Breast epithelium (tissue), 4 donors: ENCODE measurements at regions not wholly inside any gene's neighbourhood (a gene's known extent, or its start where the extent isn't known, plus 50 kb on each side); places are given as distances from the start of the nearest gene placed in this dataset.

Experiments
- DNase-seq, 2 donors: peaks; one replicate each; pipeline ENCODE4 v3.0.0-alpha.2; 2019; ENCODE audit warnings: low spot score in 2 of 2
- H3K27ac ChIP-seq, 2 donors: fragments of 200-600 bp; sonication (generic) in 1 of 2; one replicate each; pipeline ENCODE4 v1.5.1; 2016 to 2019; ENCODE audit warnings: mild to moderate bottlenecking in 1 of 2
- H3K27me3 ChIP-seq, 2 donors: fragments of 200-600 bp; sonication (generic) in 1 of 2; one replicate each; pipeline versions ENCODE4 v1.5.1 to v1.6.0; 2017 to 2019; ENCODE audit warnings: control low read depth in 1 of 2, mild to moderate bottlenecking in 1 of 2
- H3K36me3 ChIP-seq: fragments of 200-600 bp; one replicate; pipeline ENCODE4 v1.5.1; 2019
- H3K4me1 ChIP-seq, 2 donors: fragments of 200-600 bp; sonication (generic); one replicate each; pipeline ENCODE4 v1.5.1; 2016 to 2019; ENCODE audit warnings: control low read depth in 1 of 2
- H3K4me3 ChIP-seq, 3 donors: fragments of 200-600 bp; sonication (generic); 1 replicate in 2 of 3; 2 replicates in 1 of 3; pipeline ENCODE4 v1.5.1; 2016 to 2019; ENCODE audit warnings: mild to moderate bottlenecking in 3 of 3, moderate library complexity in 2 of 3
- H3K9me3 ChIP-seq, 2 donors: fragments of 200-600 bp; sonication (generic) in 1 of 2; one replicate each; pipeline ENCODE4 v1.5.1; 2016 to 2019; ENCODE audit warnings: control low read depth in 1 of 2
- POLR2A ChIP-seq: fragments of 450-650 bp; IDR thresholded peaks from one replicate; pipeline ENCODE4 v1.6.1; 2016; ENCODE audit warnings: antibody characterized with exemption, mild to moderate bottlenecking, moderate library complexity
- POLR2AphosphoS5 ChIP-seq, 3 donors: sonication (generic); formaldehyde crosslinking; IDR thresholded peaks; one replicate each; pipeline ENCODE4 v1.6.1; 2017; ENCODE audit warnings: antibody characterized with exemption in 3 of 3
- intact Hi-C: fragments of 100-400 bp; cut with DNase I; formaldehyde crosslinking; loops from one replicate; pipeline ENCODE4 v1.15.1; 2023; ENCODE audit warnings: low total_unique reads
- TF ChIP-seq, protein P1 (sequence below), 3 donors: fragments of 450-650 bp; IDR thresholded peaks; one replicate each; pipeline ENCODE4 v1.5.1; 2016 to 2017; ENCODE audit warnings: antibody characterized with exemption in 3 of 3, mild to moderate bottlenecking in 3 of 3, moderate library complexity in 3 of 3

GRCh38 chr7:115306586-115306985, 384.7 kb downstream of the MDFIC start:
- no peak for DNase-seq
- TF ChIP-seq, protein P1, sequence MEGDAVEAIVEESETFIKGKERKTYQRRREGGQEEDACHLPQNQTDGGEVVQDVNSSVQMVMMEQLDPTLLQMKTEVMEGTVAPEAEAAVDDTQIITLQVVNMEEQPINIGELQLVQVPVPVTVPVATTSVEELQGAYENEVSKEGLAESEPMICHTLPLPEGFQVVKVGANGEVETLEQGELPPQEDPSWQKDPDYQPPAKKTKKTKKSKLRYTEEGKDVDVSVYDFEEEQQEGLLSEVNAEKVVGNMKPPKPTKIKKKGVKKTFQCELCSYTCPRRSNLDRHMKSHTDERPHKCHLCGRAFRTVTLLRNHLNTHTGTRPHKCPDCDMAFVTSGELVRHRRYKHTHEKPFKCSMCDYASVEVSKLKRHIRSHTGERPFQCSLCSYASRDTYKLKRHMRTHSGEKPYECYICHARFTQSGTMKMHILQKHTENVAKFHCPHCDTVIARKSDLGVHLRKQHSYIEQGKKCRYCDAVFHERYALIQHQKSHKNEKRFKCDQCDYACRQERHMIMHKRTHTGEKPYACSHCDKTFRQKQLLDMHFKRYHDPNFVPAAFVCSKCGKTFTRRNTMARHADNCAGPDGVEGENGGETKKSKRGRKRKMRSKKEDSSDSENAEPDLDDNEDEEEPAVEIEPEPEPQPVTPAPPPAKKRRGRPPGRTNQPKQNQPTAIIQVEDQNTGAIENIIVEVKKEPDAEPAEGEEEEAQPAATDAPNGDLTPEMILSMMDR (IDR thresholded peaks at IDR 0.05) = no peak
- TF ChIP-seq POLR2AphosphoS5 (IDR thresholded peaks at IDR 0.05) = no peak
- no peaks in the 10 kb centered on the region for H3K27me3 ChIP-seq
- H3K36me3 ChIP-seq = no peaks in the 10 kb centered on the region
- no peak overlapping the region for H3K27ac ChIP-seq
- H3K9me3 ChIP-seq = no peaks in the 10 kb centered on the region
- H3K4me3 ChIP-seq = no peak overlapping the region
- intact Hi-C loops = no loop called here
- no peaks in the 10 kb centered on the region for H3K4me1 ChIP-seq

DNA sequence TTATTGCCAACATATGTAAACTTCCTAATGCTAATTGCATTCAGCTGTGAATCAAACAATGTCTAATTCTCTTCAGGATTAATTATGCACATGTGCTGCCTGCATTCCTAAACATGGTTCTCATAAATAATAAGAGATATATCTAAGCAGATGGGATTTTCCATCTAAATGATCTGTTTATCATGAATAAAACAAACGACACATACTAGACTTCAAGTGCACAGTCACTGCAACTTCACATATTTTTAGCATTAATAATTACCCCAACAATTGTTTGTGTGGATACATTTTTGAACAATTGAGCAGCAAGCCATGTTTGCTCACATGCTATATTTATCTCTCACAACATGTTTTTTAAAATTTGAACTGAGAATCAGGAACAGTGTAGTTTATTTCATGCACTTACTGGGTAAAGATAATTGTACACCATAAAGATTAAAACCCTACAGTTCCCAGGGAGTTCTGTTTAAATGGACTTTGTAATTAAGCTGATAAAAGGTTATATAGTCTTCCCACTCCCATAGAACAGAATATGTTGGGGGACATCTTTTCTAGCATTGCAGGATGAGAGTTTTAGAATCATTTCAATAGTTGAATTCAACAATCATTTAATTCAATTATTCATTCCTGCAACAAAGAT, 378.5 kb downstream of the MDFIC start:
- H3K27ac ChIP-seq = no peak overlapping the region
- no peaks in the 10 kb centered on the region for H3K9me3 ChIP-seq
- H3K27me3 ChIP-seq = no peaks in the 10 kb centered on the region
- TF ChIP-seq POLR2AphosphoS5 (IDR thresholded peaks at IDR 0.05) = no peak
- TF ChIP-seq, protein P1 (IDR thresholded peaks at IDR 0.05) = no peak
- TF ChIP-seq POLR2A = no peak
- no peak overlapping the region for H3K4me3 ChIP-seq
- H3K4me1 ChIP-seq = no peaks in the 10 kb centered on the region
- no peaks in the 10 kb centered on the region for H3K36me3 ChIP-seq
- no peak for DNase-seq
- intact Hi-C loops = no loop called here

DNA sequence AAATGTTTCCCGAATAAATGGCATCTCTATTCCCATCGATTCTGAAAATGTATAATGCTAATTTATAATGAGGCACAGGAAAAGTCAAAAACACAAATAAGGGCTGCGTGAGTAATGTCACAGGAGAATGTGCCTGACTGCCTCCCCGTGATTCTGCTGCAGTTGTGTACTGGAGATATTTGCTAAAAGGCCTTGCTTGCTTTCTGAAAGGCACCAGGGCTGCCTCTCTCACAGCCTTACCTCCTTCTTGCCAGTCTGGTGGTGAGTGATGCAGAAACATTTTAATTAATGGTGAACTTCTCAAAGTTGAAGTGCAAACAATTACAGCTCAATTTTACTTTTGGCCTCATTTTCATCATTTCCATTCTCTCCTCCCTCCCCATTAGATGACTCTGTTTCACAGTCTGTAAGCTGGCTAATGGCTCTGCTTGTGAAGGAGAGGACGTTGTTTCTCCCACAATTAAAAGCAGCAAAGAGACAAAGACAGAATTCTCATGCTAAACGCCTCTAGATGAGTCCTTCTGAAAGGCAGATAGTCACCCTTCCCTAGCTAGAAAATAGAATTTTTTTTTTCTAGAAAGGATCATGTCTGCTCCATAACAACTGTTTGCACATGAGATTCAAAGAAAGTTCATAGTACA, 377.6 kb downstream of the MDFIC start:
- H3K27ac ChIP-seq = no peak overlapping the region
- DNase-seq = no peak
- H3K36me3 ChIP-seq = no peaks in the 10 kb centered on the region
- no peaks in the 10 kb centered on the region for H3K4me1 ChIP-seq
- H3K27me3 ChIP-seq = no peaks in the 10 kb centered on the region
- TF ChIP-seq, protein P1 (IDR thresholded peaks at IDR 0.05) = no peak
- no peak for TF ChIP-seq POLR2A
- no peak for TF ChIP-seq POLR2AphosphoS5 (IDR thresholded peaks at IDR 0.05)
- no peaks in the 10 kb centered on the region for H3K9me3 ChIP-seq
- no peak overlapping the region for H3K4me3 ChIP-seq
- intact Hi-C loops = no loop called here

GRCh38 chr7:115297656-115298055, 375.8 kb downstream of the MDFIC start:
- no peak for DNase-seq

More at GRCh38 chr7:115297656-115298055, 375.8 kb downstream of the MDFIC start:
- H3K4me3 ChIP-seq = no peak overlapping the region
- no peaks in the 10 kb centered on the region for H3K9me3 ChIP-seq
- H3K27ac ChIP-seq = no peak overlapping the region
- H3K36me3 ChIP-seq = no peaks in the 10 kb centered on the region
- TF ChIP-seq POLR2AphosphoS5 (IDR thresholded peaks at IDR 0.05) (no peak), POLR2A (no peak)
- TF ChIP-seq, protein P1 (IDR thresholded peaks at IDR 0.05) = no peak
- H3K27me3 ChIP-seq = no peaks in the 10 kb centered on the region
- no peaks in the 10 kb centered on the region for H3K4me1 ChIP-seq
- intact Hi-C loops = no loop called here
